Activated CD8-positive, alpha-beta memory T cell treated with anti-CD3 and anti-CD28 coated beads, Interleukin-2, amount 50 U/mL, for 48 hours (primary cell): ENCODE measurements at regions not wholly inside any gene's neighbourhood (a gene's known extent, or its start where the extent isn't known, plus 50 kb on each side); places are given as distances from the start of the nearest gene placed in this dataset.

Experiments
- DNase-seq: peaks from one replicate; pipeline ENCODE4 v3.0.0-alpha.2; 2020

DNA sequence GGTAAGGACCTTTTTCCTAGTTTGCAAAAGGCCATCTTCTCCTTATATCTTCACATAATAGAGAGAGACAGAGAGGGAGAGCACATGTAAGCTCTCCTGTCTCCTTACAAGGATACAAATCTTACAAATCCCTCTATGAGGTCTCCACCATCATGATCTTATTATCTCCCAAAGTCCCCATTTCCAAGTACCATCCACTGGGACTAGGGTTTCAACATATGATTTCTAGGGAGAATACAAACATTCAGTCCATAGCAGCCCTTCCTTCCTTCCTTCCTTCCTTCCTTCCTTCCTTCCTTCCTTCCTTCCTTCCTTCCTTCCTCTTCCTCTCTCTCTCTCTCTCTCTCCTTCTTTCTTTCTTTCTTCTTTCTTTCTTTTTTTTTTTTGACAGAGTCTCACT, 1132.9 kb upstream of the WWC1 start:
- no peak for DNase-seq

DNA sequence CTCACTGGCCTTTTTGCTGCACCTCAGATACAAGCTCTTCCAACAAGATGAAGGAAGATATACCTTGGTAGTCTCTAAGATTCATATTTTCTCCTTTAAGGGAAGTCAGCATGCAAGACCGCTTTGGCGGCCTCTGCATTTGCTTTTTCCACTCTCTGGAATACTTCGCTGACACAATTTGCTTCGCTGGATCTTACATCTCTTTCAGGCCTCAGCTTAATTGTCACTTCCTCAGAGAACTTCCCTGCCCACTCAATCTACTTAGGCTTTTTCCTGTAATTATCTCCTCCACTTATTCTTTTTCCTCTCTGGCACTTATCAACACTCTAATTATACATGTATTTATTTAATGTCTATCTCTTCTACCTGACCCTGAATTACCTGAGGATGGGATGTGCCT, 1131.1 kb upstream of the WWC1 start:
- DNase-seq = no peak

DNA sequence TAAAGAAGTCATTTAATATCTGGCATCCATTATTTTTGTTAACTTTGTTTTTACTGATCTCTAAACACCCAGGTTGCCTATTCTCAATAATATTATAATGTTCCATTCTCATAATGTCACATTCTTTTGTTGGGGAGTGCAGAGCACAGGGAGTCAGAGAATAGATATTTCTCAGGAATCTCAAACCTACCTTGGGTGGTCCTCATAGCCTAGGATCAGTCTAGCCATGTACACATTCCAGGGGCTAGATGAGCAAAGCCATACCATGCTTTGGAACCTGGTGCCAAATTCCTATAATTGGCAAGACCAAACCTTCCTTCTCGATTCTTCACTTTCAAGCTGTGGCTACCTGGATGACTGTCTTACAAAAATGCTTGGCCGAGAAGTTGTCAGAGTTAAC, 1124.7 kb upstream of the WWC1 start:
- DNase-seq = no peak

DNA sequence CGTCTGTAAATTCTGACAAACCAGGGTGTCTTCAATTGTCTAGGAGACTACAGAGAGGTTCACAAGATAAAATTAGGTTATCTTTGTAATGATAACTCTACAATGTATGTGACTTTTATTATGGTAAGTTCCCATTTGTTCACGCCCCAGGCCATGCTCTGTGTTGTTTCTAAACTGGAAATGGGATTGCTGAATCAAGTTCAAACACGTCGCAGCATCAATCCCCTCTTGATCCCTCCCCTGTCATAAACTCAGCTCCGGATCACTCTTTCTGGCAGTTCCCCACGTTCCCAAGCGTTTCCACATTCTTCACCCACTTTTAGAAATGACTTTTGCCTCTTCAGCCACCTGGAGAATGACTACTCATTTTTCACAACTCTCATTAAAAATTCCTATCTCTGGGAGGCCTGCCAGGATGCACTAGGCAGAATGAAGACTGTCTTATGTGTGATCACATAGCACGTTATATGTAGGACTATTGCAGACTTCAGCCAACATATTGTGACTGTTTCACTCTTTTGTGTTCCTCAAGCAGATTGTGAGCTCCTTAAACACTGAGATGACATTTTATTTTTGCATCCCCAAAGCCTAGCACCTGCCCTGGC, 1124.2 kb upstream of the WWC1 start:
- DNase-seq = no peak

DNA sequence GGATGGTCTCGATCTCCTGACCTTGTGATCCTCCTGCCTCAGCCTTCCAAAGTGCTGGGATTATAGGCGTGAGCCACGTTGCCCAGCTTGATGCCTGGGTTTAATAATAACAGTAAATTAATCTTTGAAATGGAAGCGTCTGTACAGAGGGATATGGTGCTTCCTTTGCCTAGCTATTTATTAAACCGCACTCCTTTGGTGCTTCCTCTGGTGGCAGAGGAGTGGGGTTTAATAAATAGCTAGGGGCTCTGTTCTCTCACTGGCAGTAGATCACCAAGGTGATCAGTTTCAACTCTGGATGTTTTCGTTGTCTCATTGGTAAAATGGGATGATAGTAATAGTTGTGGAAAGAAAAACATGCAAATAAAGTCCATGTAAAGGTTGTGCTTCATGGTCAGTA, 1122.5 kb upstream of the WWC1 start:
- DNase-seq = no peak

DNA sequence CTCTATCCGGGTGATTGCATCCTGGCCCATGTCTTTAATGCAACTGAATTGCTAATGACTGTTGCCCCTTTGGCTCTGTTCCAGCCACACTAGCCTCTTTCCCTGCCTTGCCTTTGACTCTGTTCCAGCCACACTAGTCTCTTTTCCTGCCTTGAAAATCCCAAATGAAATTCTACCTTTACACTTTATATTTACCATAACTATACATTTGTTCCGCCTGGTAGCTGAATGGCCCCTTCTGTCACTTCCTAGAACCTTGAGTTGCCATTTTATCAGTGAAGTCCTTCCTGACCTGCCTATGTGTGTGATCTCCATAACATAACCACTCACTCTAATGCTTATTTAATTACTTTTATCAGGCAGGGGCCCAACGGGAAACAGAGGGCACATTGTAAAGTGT, 1120.4 kb upstream of the WWC1 start:
- DNase-seq = no peak

DNA sequence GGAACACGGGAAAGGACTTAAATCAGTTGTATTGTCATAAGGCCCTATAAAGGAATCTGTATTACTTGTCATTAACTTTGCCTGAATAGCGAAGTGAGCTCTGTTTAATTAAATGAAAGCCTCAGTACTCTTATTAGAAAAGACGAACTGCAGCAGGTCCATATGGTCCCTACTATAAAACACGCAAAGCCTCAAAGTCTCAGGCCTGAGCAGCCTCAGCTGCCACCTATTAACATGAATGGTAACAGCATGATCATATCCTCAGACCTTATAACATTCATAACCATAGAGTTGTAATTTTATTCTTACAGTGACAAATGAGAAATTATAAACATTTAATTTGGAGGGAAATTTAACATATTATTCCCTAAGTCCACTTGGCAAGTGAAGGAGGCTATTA, 1113.7 kb upstream of the WWC1 start:
- no peak for DNase-seq

DNA sequence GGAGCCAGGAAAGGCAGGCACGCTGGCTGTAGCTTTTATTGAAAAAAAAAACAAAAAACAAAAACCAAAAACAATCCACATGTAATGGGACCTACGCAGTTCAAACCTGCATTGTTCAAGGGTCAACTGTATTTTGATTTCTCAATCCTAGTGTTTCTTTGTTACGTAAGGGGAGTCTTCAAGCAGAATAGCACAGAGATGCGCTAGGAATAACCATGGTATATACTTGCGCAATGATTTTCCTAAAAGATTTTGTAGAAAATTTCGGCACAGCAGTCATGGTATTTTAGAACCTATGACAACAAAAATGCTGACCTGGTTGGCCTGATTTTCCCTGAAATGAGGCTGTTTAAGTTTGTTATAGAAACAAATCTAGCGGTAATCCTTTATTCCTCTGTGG, 1110.5 kb upstream of the WWC1 start:
- no peak for DNase-seq

DNA sequence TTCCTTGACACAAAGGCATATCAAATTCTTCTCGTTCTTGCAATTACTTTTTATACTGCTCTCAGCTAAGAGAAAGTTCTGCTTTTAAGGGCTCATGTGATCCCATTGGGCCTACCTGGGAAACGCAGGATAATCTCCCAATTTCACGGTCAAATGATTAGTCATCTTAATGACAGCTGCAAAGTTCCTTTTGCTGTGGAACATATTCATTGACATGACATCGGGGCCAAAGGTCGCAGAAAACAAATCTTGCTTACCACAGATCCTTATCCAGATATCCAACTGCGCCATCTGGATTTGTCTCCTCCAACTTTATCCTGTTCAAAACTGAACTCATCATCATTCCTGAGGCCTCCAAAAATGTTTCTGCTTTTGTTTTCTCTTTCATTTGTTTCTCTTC, 1085.6 kb upstream of the WWC1 start:
- DNase-seq = no peak

DNA sequence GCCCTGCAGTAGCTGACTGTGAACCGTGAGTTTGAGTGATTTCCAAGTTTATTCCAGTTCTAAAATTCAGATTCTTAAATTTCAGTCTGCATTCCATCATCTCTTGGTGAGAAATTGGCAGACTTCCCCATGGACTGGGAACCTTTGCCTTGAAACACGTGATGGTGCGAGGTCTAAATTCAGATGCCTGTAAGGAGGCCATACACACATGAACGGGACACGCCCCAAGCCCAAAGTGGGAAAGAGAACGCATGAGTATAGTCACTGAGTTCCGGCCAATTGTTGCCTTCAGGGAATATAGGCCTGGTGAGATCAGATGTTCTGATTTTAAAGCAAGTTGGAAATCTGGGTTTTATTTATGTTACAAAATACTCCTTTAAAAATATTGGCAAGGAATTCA, 1084.4 kb upstream of the WWC1 start:
- DNase-seq = no peak

DNA sequence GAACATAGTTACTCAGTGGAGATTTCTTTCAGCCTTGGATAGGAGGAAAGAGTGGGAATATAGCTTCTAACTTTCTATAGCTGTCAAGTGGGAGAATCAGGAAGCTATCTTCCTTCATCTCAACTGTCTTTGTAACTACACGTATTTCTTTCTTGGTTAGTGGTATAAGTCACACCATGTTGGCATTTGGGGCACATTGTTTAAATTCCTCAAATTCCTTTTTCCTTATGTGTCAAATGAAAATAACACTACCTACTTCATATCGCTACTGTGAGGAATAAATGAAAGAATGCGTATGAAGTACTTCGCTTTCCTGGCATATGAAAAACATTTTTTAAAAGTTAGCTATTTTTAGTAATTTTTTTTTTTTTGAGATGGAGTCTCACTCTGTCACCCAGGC, 1082.5 kb upstream of the WWC1 start:
- DNase-seq = no peak

DNA sequence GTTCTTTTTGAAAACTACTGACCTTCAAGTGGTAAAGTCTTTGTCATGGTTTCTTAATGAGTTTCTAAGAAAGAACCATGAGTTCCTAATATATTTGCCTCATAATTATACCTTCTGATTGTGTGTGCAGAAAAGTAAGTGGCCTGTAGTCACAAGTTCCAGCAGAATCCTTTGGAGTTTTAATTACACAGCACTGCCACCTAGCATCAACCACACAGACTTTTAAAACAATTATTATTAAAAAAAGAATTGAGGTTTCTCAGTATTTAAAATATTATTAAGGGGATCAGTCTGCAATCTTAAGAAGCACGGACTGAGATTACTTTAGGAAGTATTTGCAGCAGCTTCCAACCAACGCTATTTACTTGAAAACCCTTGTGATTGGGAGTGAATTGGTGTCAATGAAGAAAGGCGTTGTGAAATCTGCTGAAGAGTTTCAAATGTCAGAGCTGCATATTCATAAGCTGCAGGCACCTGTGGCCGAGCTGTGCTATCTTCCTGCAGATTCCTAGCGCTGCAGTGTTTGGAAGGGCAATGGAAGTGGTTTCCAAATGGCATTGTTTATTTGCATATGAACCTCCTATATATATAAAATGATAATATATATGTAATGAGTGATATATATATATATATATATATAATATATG, 1074.2 kb upstream of the WWC1 start:
- no peak for DNase-seq

DNA sequence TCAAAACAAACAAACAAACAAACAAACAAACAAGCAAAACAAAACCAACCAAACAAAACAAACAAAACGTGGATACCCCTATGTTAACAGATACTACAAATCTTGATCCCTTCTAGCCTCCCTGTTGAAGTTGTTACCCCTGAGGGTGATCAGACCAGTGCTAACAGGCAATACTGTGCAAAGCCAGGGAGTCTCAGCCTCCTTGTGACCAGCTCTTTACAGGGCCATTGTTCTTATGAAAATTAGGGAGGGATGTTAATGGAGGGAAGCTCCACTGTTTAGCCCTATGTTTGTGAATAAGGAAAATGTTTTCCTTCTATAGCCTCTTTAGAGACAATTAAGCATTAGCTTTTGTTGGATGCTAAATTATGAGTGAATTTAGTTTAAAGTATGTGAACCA, 1072.1 kb upstream of the WWC1 start:
- DNase-seq = no peak

DNA sequence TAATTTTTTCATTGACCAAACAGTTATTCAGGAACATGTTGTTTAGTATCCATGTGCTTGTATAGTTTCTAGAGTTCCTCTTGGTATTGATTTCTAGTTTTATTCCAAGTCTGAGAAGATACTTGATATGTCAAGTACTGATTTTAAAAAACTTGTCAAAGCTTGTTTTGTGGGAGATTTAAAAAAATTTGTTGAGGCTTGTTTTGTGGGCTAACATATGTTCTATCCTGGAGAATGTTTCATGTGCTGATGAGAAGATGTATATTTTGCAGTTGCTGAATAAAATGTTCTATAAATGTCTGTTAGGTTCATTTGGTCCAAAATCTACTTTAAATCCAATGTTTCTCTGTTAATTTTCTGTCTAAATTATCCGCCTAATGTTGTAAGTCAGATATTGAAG, 1065.1 kb upstream of the WWC1 start:
- DNase-seq = no peak

DNA sequence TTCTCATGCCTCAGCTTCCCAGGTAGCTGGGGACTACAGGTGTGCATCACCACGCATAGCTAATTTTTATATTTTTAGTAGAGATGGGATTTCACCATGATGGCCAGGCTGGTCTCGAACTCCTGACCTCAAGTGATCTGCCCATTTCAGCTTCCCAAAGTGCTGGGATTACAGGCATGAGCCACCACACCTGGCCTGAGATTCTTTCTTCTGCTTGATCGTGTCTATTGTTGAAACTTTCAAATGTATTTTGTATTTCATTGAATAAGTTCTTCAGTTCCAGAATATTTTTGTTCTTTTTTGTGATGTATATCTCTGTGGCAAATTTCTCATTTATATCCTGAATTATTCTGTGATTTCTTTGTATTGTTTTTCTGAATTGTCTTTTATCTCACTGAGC, 1063.3 kb upstream of the WWC1 start:
- DNase-seq = no peak

DNA sequence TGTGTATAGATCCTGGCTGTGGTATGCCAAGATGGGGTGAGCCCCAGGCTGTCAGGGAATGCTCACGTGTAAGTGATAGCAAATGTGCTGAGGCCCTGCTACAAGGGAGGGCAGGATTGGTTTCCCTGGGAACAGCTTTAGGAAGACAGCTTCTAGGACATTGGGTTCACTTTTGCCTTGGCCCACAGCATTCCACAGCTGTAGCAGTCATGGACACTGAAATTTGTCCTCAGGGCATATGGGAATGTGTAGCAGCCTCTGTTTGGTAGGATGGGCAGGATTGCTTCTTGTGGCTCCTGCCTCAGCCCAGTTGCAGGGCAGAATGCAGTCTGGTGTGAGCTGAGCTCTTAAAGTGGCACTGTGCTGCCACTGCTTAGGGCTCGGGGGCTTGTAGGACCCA, 1061.7 kb upstream of the WWC1 start:
- no peak for DNase-seq

DNA sequence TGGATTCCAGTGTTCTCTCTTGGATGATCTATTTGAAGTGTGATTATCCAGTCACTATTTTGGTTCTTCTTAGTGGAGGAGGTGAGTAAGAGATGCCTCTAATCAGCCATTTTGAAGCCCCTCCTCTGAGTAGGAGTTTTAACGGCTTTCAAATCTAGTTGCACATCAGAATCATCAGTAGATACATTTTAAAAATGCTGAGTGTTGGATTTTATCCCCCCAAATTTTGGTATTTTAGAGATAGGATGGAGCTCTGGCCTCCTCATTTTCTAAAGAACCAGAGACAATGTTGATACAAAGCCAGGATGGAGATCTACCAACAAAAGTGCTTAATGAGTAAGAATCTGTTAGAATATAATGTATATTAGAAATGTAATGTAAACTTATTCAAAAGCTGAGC, 1061.0 kb upstream of the WWC1 start:
- no peak for DNase-seq

DNA sequence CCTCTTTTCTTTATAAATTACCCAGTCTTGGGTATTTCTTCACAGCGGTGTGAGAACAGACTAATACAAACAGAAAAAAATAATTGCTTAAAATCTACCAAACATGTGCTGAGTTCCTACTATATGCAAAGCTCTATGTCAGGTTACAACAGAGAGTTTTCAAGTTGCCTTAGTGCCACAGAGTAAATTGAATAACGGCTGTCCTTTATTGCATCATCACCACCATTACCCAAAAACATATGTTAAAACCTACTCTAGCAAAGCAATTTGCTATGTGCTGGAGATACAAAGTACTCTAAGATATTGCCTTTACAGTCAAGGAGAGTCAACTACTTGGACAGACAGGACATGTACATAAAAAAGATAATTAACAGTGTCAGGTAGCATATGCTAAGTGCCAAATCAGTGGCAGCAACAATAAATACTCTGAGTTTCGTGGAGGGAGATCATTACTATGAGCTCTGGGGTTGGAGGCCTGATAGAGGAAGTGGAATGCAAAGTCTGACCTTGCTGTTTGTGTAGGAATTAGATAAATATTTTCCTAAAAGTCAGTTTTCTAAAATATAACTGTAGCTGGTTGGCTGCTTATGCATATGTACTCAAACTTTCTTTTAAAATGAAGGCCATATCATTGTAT, 1058.7 kb upstream of the WWC1 start:
- no peak for DNase-seq

DNA sequence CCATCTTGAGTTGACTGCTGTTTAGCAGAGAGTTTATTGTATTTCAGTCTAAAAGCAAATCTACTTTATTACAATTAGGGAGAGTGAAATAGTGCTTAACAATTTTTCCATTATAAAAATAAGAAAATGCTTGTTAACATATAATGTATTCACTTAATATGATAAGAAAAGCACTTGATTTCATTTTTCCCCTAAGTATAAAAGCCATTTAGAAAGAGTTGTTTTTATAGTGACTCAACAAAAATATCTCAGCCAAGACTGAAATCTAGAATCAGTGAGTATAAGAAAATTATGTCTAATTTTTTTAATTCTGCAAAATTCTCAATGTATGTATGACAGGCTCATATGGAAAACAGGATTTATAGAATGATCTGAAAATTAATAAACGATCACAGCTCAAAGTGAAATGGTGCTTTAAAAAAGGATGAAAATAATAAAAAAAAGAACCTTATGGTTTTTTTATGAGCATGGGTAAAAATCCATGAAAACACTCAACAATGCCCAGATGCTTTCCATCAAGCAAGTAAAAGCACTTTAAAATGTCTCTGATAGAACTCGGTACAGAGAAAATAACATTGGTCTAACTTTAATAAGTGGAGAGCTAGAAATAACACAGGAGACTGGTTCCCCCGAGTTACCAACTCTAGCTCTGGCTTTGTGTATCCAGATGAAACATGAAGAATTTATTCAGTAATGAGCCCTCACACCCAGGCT, 1057.8 kb upstream of the WWC1 start:
- DNase-seq = no peak

DNA sequence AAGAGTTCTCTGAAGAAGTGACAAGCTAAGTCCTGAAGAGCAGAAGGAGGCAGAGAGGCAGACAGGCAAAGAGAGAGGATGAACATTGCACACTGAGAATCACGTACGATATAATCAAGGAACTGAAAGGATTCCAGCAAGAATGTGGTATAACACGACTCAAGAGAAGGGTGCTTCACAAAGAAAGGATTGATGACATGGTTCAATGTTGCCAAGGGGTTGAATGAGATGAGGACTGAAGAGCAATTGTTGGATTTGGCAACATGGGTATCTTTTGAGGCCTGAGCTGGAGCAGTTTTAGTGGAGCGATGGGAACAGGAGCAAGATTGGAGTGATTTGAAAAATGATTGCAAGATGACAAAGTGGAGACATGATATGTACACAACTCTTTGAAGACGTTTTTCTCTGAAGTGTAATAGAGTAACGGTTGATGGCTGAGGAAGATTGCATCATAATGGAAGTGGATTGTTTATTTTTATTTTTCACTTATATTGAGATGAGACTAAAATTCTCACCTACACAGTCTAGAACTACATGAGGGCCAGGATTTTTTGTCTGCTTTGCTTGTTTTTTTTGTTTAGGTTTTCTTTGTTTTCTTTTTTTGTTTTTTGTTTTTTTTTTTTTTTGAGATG, 1049.9 kb upstream of the WWC1 start:
- no peak for DNase-seq

DNA sequence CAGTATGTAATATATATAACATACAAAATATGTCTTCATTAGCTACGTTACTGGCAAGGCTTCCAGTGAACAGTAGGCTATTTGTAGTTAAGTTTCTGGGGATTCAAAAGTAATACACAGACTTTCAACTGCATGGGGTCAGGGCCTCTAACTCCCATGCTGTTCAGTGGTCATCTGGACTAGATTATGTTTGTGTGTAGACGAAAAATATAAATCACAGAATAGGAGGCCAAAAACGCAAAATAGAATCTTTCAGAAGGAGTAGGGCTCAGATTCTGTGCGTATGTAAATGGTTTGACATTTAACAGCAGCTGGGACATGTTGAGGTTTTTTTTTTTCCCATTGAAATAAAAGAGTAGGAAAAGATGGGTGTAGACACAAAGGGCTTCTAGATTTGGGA, 1048.7 kb upstream of the WWC1 start:
- no peak for DNase-seq

DNA sequence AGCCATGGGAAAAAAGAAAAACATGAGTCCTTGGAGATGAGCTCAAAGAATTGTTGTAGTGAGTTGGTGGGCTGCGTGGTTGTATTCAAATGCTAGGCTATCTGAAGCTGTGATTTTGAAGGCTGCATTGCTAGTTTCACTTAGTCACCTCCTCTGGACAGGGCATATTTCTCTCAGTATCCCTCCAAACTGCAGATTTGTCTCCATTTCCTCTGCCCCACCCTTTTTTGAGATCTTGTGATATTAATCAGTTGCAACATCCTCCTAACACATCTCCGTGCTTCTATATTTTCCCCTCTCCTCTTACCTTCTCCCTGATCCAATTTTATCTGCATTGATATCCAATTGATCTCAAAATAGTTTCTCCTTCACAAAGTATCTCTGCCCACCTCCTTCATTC, 1048.0 kb upstream of the WWC1 start:
- DNase-seq = no peak

DNA sequence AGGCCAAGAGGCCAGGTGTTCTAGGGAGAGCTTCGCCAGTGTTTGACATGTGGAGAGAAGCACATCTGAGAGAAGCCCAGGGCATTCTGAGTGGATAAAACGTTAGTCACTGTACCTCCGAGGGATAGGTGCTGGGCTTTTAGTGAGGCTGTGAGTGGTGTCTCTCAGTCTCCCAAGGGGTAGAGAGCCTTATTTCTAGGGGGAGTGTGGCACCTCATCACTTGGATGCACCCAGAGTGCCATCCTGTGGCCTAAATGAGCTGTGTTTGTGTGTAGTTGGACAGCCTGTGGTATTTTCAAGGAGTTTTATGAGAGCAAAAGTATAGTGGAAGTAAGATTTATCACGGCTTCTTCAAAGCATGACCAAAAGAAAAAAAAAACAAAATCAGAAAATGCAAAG, 1046.9 kb upstream of the WWC1 start:
- DNase-seq = no peak

DNA sequence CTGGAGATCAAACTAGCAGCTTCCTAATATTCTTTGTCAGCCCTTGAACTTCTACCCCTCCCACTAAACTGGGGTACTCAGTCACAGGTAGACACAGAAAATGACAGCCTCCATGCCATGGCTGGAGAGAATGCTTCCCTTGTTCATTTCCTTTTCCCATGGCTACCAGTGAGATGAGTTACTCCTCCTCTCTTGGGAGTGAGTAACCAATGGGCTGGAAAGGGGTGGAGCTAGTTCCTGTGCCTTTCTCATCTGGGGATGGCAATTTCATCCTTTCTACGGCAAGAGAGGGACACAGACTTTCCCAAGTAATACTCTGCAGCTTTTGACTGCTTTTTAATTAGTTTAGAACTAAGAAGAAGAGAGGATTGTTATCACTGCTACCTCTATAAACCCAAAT, 1045.6 kb upstream of the WWC1 start:
- no peak for DNase-seq
